ENCODE measurements at regions not wholly inside any gene's neighbourhood (a gene's known extent, or its start where the extent isn't known, plus 50 kb on each side); places are given as distances from the start of the nearest gene placed in this dataset.

GRCh38 chr22:23522623-23523251 is 57.4 kb downstream of the IGLL1 start:
- Histone ChIP-seq H3K4me3 (ENCODE audit: low read depth in 1 of 2, low read length in 2 of 2) (no peak overlapping the region), H3K9me3 (ENCODE audit: control insufficient read depth in 1 of 2, low read length in 2 of 2) (no peaks in the 10 kb centered on the region), H3K4me1 (ENCODE audit: control insufficient read depth in 1 of 2, insufficient read depth in 2 of 2, low read length in 2 of 2) (peaks cover 5 to 9% of the 10 kb centered on the region in 2 donors), H3K27ac (ENCODE audit: low read depth, low read length) (peak overlapping the region; percentile 10), H3K27me3 (ENCODE audit: control insufficient read depth in 1 of 2, insufficient read depth in 2 of 2, low read length in 2 of 2) (peaks cover 0 to 5% of the 10 kb centered on the region in 2 donors), H3K36me3 (ENCODE audit: control insufficient read depth in 1 of 2, insufficient read depth in 2 of 2, low read length in 2 of 2) (no peaks in the 10 kb centered on the region), H3K9ac (ENCODE audit: low read depth in 1 of 2, low read length in 2 of 2) (no peak overlapping the region)

DNA sequence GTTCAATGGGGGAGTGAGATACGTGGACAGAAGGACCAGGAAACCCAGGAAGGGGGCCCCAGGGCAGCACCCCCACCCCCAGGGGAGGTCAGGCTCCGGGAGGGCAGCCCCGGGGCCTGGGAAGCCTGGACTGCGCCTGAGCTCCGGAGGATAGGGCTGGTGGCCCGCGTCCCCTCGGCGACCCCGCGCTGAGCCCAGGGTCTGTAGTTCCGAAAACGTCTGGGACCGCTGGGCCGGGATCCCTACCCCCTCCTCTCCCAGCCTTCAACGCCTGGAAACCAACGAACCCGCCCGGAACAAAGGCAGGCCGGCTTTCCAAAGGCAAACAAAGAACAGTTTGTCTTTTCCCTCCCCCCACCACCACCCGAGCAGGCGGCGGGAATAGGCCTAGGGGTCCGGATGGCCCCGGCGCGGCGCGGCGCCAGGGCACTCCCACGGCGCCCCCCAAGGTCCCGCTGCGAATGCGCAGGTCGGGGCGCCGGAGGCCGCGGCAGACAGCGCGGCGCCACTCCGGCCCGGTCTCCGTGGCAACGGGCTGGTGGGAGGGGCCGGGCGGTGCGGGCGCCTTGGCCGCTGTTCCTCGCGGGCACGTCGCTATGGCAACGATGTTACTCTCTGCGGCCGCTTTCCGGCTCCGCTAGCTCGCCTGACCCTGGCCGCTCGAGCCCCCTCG is 58.5 kb downstream of the IGLL1 start:
- Histone ChIP-seq H3K9ac (ENCODE audit: low read depth in 1 of 2, low read length in 2 of 2) (peak overlapping the region; percentile 39 to 47), H3K27me3 (ENCODE audit: control insufficient read depth in 1 of 2, insufficient read depth in 2 of 2, low read length in 2 of 2) (peaks cover 0 to 5% of the 10 kb centered on the region in 2 donors), H3K36me3 (ENCODE audit: control insufficient read depth in 1 of 2, insufficient read depth in 2 of 2, low read length in 2 of 2) (no peaks in the 10 kb centered on the region), H3K4me1 (ENCODE audit: control insufficient read depth in 1 of 2, insufficient read depth in 2 of 2, low read length in 2 of 2) (peaks cover 5 to 9% of the 10 kb centered on the region in 2 donors), H3K4me3 (ENCODE audit: low read depth in 1 of 2, low read length in 2 of 2) (peak overlapping the region; percentile 62 to 65), H3K27ac (ENCODE audit: low read depth, low read length) (peak overlapping the region; percentile 58), H3K9me3 (ENCODE audit: control insufficient read depth in 1 of 2, low read length in 2 of 2) (no peaks in the 10 kb centered on the region)

- Histone ChIP-seq H3K36me3 (ENCODE audit: control insufficient read depth in 1 of 2, insufficient read depth in 2 of 2, low read length in 2 of 2) (no peaks in the 10 kb centered on the region), H3K4me1 (ENCODE audit: control insufficient read depth in 1 of 2, insufficient read depth in 2 of 2, low read length in 2 of 2) (peaks cover 5 to 9% of the 10 kb centered on the region in 2 donors), H3K9ac (ENCODE audit: low read depth in 1 of 2, low read length in 2 of 2) (peak overlapping the region; percentile 39 to 47)
Measured at GRCh38 chr22:23520863-23521440, 59.1 kb downstream of the IGLL1 start.

DNA sequence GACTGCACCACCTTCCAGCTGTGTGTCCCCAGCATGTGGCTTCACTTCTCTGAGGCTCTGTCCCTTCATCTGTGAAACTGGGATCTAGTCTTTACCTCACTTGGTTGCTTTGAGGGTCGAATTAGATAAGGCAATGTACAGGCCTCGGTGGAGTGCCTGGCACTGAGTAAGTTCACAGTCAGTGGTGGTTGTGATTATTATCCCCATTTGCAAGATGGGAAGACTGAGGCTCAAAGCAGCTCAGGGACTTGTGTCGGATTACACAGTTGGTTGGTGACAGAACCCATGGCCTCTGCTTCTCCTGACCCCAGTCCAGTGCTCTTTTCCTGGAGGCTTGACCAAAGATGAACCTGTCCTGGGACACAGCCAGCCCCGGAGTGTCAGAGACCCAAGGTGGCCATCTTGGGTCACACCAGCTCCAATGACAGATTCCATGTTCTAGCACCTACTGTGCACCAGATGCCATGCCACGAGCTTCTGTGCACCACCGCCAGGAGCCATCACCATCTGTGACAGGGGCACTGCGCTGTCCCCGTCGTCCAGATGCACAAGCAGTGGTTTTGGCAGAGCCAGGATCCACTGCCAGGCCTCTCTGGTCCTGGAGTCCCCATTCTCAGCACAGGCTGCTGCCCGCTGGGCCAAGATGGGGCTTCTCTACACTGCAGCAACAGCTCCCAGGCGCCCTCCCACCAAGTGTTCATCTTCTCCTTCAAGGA is 60.5 kb downstream of the IGLL1 start:
- H3K27me3 ChIP-seq (ENCODE audit: control insufficient read depth in 1 of 2, insufficient read depth in 2 of 2, low read length in 2 of 2): peaks cover 0 to 5% of the 10 kb centered on the region in 2 donors
- no peak overlapping the region for H3K4me3 ChIP-seq (ENCODE audit: low read depth in 1 of 2, low read length in 2 of 2)
- no peak overlapping the region for H3K27ac ChIP-seq (ENCODE audit: low read depth, low read length)
- no peak overlapping the region for H3K9ac ChIP-seq (ENCODE audit: low read depth in 1 of 2, low read length in 2 of 2)
- peaks cover 5 to 9% of the 10 kb centered on the region in 2 donors for H3K4me1 ChIP-seq (ENCODE audit: control insufficient read depth in 1 of 2, insufficient read depth in 2 of 2, low read length in 2 of 2)
- H3K36me3 ChIP-seq (ENCODE audit: control insufficient read depth in 1 of 2, insufficient read depth in 2 of 2, low read length in 2 of 2): no peaks in the 10 kb centered on the region
- no peaks in the 10 kb centered on the region for H3K9me3 ChIP-seq (ENCODE audit: control insufficient read depth in 1 of 2, low read length in 2 of 2)

More at GRCh38 chr22:23520863-23521440, 59.1 kb downstream of the IGLL1 start:
- H3K9me3 ChIP-seq (ENCODE audit: control insufficient read depth in 1 of 2, low read length in 2 of 2): no peaks in the 10 kb centered on the region
- H3K27ac ChIP-seq (ENCODE audit: low read depth, low read length): peak overlapping the region; percentile 58
- H3K27me3 ChIP-seq (ENCODE audit: control insufficient read depth in 1 of 2, insufficient read depth in 2 of 2, low read length in 2 of 2): peaks cover 0 to 5% of the 10 kb centered on the region in 2 donors
- peak overlapping the region; percentile 62 to 65 for H3K4me3 ChIP-seq (ENCODE audit: low read depth in 1 of 2, low read length in 2 of 2)

DNA sequence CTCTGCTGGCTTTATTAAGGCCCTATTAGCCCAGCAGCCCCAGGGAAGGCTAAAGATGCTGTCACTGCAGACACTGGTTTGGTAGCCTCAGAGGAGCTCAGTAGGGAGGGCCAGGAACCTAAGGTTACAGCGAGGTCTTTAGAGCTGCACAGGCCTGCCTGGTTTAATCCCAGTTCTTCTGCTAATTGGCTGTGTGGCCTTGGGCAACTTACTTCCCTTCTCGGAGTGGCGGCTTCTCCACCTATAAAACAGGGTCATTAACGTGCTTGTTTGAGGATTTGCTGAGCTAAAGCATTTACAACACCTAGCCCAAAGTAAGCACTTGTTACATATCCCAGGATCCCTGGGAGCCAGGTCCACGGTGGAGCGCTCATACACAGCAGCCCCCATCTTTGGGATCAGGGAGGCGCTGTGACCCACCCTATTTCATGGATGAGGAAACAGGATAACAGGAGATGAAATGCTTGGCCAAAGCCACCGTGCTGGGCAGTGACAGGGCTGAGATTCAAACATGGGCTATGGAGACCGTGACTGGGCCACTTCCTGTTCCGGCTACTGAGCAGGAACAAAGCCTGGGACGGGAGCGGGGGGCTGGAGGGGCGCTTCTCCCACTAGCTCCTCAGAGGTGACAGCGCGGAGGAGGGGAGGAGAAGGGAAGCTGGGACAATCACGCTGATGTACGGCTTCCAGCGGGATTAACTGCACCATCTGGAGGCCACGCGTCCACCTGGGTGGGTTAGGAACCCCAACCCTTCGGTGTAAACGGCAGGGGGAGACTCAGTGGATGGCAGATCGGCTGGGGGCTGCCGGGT is 61.5 kb downstream of the IGLL1 start:
- Histone ChIP-seq H3K4me1 (ENCODE audit: control insufficient read depth in 1 of 2, insufficient read depth in 2 of 2, low read length in 2 of 2) (peaks cover 5 to 9% of the 10 kb centered on the region in 2 donors), H3K27ac (ENCODE audit: low read depth, low read length) (no peak overlapping the region), H3K27me3 (ENCODE audit: control insufficient read depth in 1 of 2, insufficient read depth in 2 of 2, low read length in 2 of 2) (peaks cover 0 to 5% of the 10 kb centered on the region in 2 donors), H3K9me3 (ENCODE audit: control insufficient read depth in 1 of 2, low read length in 2 of 2) (no peaks in the 10 kb centered on the region), H3K4me3 (ENCODE audit: low read depth in 1 of 2, low read length in 2 of 2) (no peak overlapping the region), H3K36me3 (ENCODE audit: control insufficient read depth in 1 of 2, insufficient read depth in 2 of 2, low read length in 2 of 2) (no peaks in the 10 kb centered on the region), H3K9ac (ENCODE audit: low read depth in 1 of 2, low read length in 2 of 2) (no peak overlapping the region)

DNA sequence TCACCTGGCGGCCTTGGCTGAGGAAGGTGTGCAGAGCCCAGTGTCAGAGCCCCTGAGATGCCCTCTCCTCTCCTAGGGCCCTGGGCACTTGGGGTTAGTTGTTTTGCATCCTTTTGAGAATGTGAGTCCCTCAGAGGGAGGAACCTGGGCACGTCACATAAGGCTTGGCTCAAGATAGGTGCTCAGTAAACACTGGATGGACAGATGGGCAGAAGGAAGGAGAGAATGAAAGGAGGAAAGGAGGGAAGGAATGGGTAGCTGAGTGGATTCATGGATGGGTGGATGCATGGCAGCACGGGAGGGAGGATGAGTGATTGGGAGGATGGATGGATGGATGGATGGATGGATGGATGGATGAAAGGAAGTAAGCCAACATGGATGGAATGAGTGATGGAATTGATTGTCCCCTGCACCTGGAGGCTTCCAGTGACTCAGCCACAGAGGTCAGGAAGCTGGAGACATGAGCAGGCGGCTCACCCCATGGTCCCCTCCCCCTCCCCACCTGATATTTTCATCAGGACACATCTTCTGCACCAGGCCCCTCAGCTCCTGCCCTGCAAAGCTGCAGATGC is 62.2 kb downstream of the IGLL1 start:
- H3K4me3 ChIP-seq (ENCODE audit: low read depth in 1 of 2, low read length in 2 of 2): no peak overlapping the region
- peaks cover 5 to 9% of the 10 kb centered on the region in 2 donors for H3K4me1 ChIP-seq (ENCODE audit: control insufficient read depth in 1 of 2, insufficient read depth in 2 of 2, low read length in 2 of 2)
- peaks cover 0 to 2% of the 10 kb centered on the region in 2 donors for H3K27me3 ChIP-seq (ENCODE audit: control insufficient read depth in 1 of 2, insufficient read depth in 2 of 2, low read length in 2 of 2)

DNA sequence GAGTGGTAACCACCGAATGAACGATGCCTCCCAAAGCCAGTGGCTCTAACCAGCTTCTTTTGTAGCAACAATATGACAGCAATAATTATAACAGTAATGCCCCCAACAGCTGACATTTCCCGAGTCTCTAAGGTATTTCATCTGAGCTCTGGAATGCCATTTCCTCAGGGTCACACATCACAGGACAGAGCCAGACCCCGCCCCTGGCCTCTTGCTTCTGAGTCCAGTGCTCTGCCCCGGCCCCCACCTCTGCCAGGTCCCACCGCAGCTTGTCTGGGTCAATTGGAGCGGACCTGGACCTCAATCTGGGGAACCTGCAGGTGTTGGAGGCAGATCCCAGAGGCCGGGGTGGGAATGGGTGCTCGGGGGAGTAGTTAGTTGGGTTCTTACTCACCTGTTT is 63.8 kb downstream of the IGLL1 start:
- Histone ChIP-seq H3K4me3 (ENCODE audit: low read depth in 1 of 2, low read length in 2 of 2) (no peak overlapping the region), H3K4me1 (ENCODE audit: control insufficient read depth in 1 of 2, insufficient read depth in 2 of 2, low read length in 2 of 2) (peaks cover 4 to 6% of the 10 kb centered on the region in 2 donors), H3K27ac (ENCODE audit: low read depth, low read length) (no peak overlapping the region), H3K9ac (ENCODE audit: low read depth in 1 of 2, low read length in 2 of 2) (no peak overlapping the region), H3K27me3 (ENCODE audit: control insufficient read depth in 1 of 2, insufficient read depth in 2 of 2, low read length in 2 of 2) (no peaks in the 10 kb centered on the region), H3K36me3 (ENCODE audit: control insufficient read depth in 1 of 2, insufficient read depth in 2 of 2, low read length in 2 of 2) (no peaks in the 10 kb centered on the region), H3K9me3 (ENCODE audit: control insufficient read depth in 1 of 2, low read length in 2 of 2) (no peaks in the 10 kb centered on the region)

More for the DNA sequence above, 62.2 kb downstream of the IGLL1 start:
- H3K9ac ChIP-seq (ENCODE audit: low read depth in 1 of 2, low read length in 2 of 2): no peak overlapping the region
- no peaks in the 10 kb centered on the region for H3K36me3 ChIP-seq (ENCODE audit: control insufficient read depth in 1 of 2, insufficient read depth in 2 of 2, low read length in 2 of 2)
- H3K27ac ChIP-seq (ENCODE audit: low read depth, low read length): no peak overlapping the region
- H3K9me3 ChIP-seq (ENCODE audit: control insufficient read depth in 1 of 2, low read length in 2 of 2): no peaks in the 10 kb centered on the region

DNA sequence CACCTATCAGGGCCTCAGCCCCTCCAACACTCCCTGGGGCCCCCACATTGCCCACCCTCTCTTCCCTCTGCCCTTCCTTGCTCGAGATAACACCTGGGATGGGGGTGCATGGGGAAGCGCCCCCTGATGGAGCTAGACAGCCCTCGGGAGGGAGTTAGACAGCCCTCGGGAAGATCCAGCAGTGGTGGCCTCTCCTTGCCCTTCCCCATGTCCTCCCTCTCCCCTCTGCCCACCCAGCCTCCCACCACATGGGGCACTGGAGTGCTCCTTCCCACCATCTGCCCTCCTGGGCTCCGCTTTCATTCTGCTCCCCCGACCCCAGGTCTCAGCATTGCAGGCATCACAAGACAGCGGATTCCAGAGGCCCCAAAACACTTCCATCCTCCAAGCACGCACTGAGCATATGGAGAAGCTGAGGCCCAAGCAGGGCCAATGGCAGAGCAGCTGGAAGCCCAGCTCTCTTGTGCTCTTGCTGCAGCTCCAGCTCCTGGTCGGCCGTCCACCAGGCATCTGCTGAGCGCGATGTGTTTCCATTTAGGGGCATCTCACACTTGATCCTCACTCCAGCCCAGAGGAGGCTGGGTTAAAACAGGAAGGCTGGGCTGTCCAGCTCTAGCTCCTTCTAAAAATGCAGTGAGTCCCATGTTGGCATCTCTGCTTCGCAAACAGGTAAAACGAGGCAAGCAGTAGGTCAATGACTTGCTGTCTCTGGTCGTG is 65.6 kb downstream of the IGLL1 start:
- no peaks in the 10 kb centered on the region for H3K4me1 ChIP-seq (ENCODE audit: control insufficient read depth in 1 of 2, insufficient read depth in 2 of 2, low read length in 2 of 2)
- H3K9ac ChIP-seq (ENCODE audit: low read depth in 1 of 2, low read length in 2 of 2): no peak overlapping the region
- H3K36me3 ChIP-seq (ENCODE audit: control insufficient read depth in 1 of 2, insufficient read depth in 2 of 2, low read length in 2 of 2): no peaks in the 10 kb centered on the region
- H3K9me3 ChIP-seq (ENCODE audit: control insufficient read depth in 1 of 2, low read length in 2 of 2): no peaks in the 10 kb centered on the region
- H3K4me3 ChIP-seq (ENCODE audit: low read depth in 1 of 2, low read length in 2 of 2): no peak overlapping the region
- H3K27ac ChIP-seq (ENCODE audit: low read depth, low read length): no peak overlapping the region
- H3K27me3 ChIP-seq (ENCODE audit: control insufficient read depth in 1 of 2, insufficient read depth in 2 of 2, low read length in 2 of 2): no peaks in the 10 kb centered on the region

DNA sequence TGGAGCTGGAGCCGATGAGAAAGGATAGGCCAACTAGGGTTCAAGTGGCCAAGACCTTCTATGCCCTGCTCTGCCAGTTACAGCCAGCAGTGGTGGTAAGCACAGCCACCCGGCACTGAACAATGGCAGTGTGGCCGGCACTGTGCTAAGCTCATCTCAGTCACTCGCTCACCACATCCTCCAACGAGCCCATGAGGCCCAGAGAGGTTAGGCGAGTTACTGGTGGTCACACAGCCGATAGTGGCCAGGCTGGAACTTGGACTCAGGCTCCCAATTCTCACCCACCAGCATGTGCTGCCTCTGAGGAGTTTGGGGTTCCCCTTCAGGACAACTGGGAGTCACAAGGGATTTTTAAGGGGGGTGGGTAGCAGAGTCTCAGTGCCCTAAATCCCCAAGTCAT is 66.4 kb downstream of the IGLL1 start:
- Histone ChIP-seq H3K9ac (ENCODE audit: low read depth in 1 of 2, low read length in 2 of 2) (no peak overlapping the region), H3K27ac (ENCODE audit: low read depth, low read length) (no peak overlapping the region), H3K9me3 (ENCODE audit: control insufficient read depth in 1 of 2, low read length in 2 of 2) (no peaks in the 10 kb centered on the region), H3K27me3 (ENCODE audit: control insufficient read depth in 1 of 2, insufficient read depth in 2 of 2, low read length in 2 of 2) (no peaks in the 10 kb centered on the region), H3K36me3 (ENCODE audit: control insufficient read depth in 1 of 2, insufficient read depth in 2 of 2, low read length in 2 of 2) (no peaks in the 10 kb centered on the region), H3K4me3 (ENCODE audit: low read depth in 1 of 2, low read length in 2 of 2) (no peak overlapping the region), H3K4me1 (ENCODE audit: control insufficient read depth in 1 of 2, insufficient read depth in 2 of 2, low read length in 2 of 2) (no peaks in the 10 kb centered on the region)
